WTC11 (cell line): ENCODE measurements at regions not wholly inside any gene's neighbourhood (a gene's known extent, or its start where the extent isn't known, plus 50 kb on each side); places are given as distances from the start of the nearest gene placed in this dataset.
"Not testable (repeated sequence)": the region's sequence is repeated elsewhere in the genome, so short reads cannot be mapped to it uniquely, and the experiment has no call there.

Experiments
- ATAC-seq: fragments of 200-7000 bp; cut with Tn5 transposase; 2 replicates; pipeline ENCODE4 v1.10.0; 2021; ENCODE audit warnings: mild to moderate bottlenecking, moderate library complexity
- CTCF ChIA-PET: fragments of 300-600 bp; sonication (Branson Sonifier 250); formaldehyde crosslinking; loops from one replicate; lab custom pipeline; 2021; ENCODE audit warnings: antibody characterized with exemption; lab: Charles Lee
- POLR2A ChIA-PET: fragments of 350-600 bp; sonication (Branson Sonifier 250); formaldehyde crosslinking; loops from one replicate; lab custom pipeline; 2021; ENCODE audit warnings: antibody characterized with exemption; lab: Charles Lee
- DNase-seq: peaks from one replicate; pipeline ENCODE4 v3.0.0; 2021; ENCODE audit warnings: low spot score
- H3K27ac Mint-ChIP-seq: 2 replicates; pipeline ENCODE4 v1.8.0; 2021; ENCODE audit warnings: mixed read lengths
- H3K27me3 Mint-ChIP-seq: 2 replicates; pipeline ENCODE4 v1.8.0; 2021; ENCODE audit warnings: low read depth, mild to moderate bottlenecking, moderate library complexity, mixed read lengths
- H3K36me3 Mint-ChIP-seq: 2 replicates; pipeline ENCODE4 v1.8.0; 2021; ENCODE audit warnings: mixed read lengths
- H3K4me1 Mint-ChIP-seq: 2 replicates; pipeline ENCODE4 v1.8.0; 2022; ENCODE audit warnings: mixed read lengths
- H3K4me3 Mint-ChIP-seq: 2 replicates; pipeline ENCODE4 v1.8.0; 2021; ENCODE audit warnings: mild to moderate bottlenecking, moderate library complexity, mixed read lengths
- H3K9me3 Mint-ChIP-seq: 2 replicates; pipeline ENCODE4 v1.8.0; 2021; ENCODE audit warnings: mixed read lengths
- CREB1 ChIP-seq: sonication (generic); formaldehyde crosslinking; IDR thresholded peaks from 2 replicates; pipeline ENCODE4 v1.8.0; 2023; ENCODE audit warnings: mild to moderate bottlenecking, missing genetic modification reagents
- CREM ChIP-seq: sonication (generic); formaldehyde crosslinking; IDR thresholded peaks from 2 replicates; pipeline ENCODE4 v1.8.1; 2022; ENCODE audit warnings: mild to moderate bottlenecking, missing genetic modification reagents, moderate library complexity
- ESRRA ChIP-seq: sonication (generic); formaldehyde crosslinking; IDR thresholded peaks from 2 replicates; pipeline ENCODE4 v1.8.1; 2022; ENCODE audit warnings: mild to moderate bottlenecking, missing genetic modification reagents, borderline replicate concordance
- ETV6 ChIP-seq: sonication (generic); formaldehyde crosslinking; IDR thresholded peaks from 2 replicates; pipeline ENCODE4 v1.8.1; 2022; ENCODE audit warnings: mild to moderate bottlenecking, missing genetic modification reagents
- FOXP4 ChIP-seq: sonication (generic); formaldehyde crosslinking; IDR thresholded peaks from 2 replicates; pipeline ENCODE4 v1.8.0; 2022; ENCODE audit warnings: mild to moderate bottlenecking, missing genetic modification reagents
- GTF2I ChIP-seq: fragments of 250-450 bp; sonication (Bioruptor Pico); conservative IDR thresholded peaks from 2 replicates; pipeline ENCODE4 v1.4.0; 2021; ENCODE audit warnings: mild to moderate bottlenecking
- NR2C2 ChIP-seq: sonication (generic); formaldehyde crosslinking; IDR thresholded peaks from 2 replicates; pipeline ENCODE4 v1.8.0; 2022; ENCODE audit warnings: mild to moderate bottlenecking, missing genetic modification reagents
- PREB ChIP-seq: sonication (generic); formaldehyde crosslinking; IDR thresholded peaks from 2 replicates; pipeline ENCODE4 v1.8.1; 2022; ENCODE audit warnings: mild to moderate bottlenecking, missing genetic modification reagents, moderate library complexity, borderline replicate concordance
- PRRX2 ChIP-seq: fragments of 250-450 bp; sonication (Bioruptor Pico); IDR thresholded peaks from 2 replicates; pipeline ENCODE4 v1.8.0; 2021; ENCODE audit warnings: mild to moderate bottlenecking
- SP1 ChIP-seq: sonication (generic); formaldehyde crosslinking; conservative IDR thresholded peaks from 2 replicates; pipeline ENCODE4 v1.8.1; 2022; ENCODE audit warnings: missing genetic modification reagents
- TCF7 ChIP-seq: sonication (generic); formaldehyde crosslinking; IDR thresholded peaks from 2 replicates; pipeline ENCODE4 v1.8.0; 2022; ENCODE audit warnings: mild to moderate bottlenecking, low read depth, missing genetic modification reagents, moderate library complexity
- TEAD1 ChIP-seq: sonication (generic); formaldehyde crosslinking; IDR thresholded peaks from 2 replicates; pipeline ENCODE4 v1.8.0; 2022; ENCODE audit warnings: mild to moderate bottlenecking, missing genetic modification reagents
- ZNF263 ChIP-seq: sonication (generic); formaldehyde crosslinking; IDR thresholded peaks from 2 replicates; pipeline ENCODE4 v1.8.1; 2022; ENCODE audit warnings: low read depth, mild to moderate bottlenecking, moderate library complexity, missing genetic modification reagents
- ZNF423 ChIP-seq: fragments of 250-450 bp; sonication (Bioruptor Pico); IDR thresholded peaks from 2 replicates; pipeline ENCODE4 v2.1.2; 2022; ENCODE audit warnings: mild to moderate bottlenecking, moderate library complexity
- ZSCAN18 ChIP-seq: fragments of 250-450 bp; sonication (Bioruptor Pico); IDR thresholded peaks from 2 replicates; pipeline ENCODE4 v2.1.2; 2022; ENCODE audit warnings: mild to moderate bottlenecking, moderate library complexity
- TF ChIP-seq, protein P1 (sequence below): sonication (generic); formaldehyde crosslinking; IDR thresholded peaks from 2 replicates; pipeline ENCODE4 v1.8.0; 2022; ENCODE audit warnings: mild to moderate bottlenecking, missing genetic modification reagents
- TF ChIP-seq, protein P2 (sequence below): sonication (generic); formaldehyde crosslinking; IDR thresholded peaks from 2 replicates; pipeline ENCODE4 v1.8.1; 2023; ENCODE audit warnings: mild to moderate bottlenecking, missing genetic modification reagents
- TF ChIP-seq, protein P3 (sequence below): fragments of 250-450 bp; sonication (Bioruptor Pico); IDR thresholded peaks from 2 replicates; pipeline ENCODE4 v1.9.0; 2021; ENCODE audit warnings: mild to moderate bottlenecking, borderline replicate concordance

GRCh38 chrX:114040111-114040510, 543.8 kb upstream of the HTR2C start:
- CTCF ChIA-PET, H3K27me3 Mint-ChIP-seq, H3K9me3 Mint-ChIP-seq, ATAC-seq, H3K4me3 Mint-ChIP-seq: not testable (repeated sequence)
- H3K36me3 Mint-ChIP-seq: peaks cover 21% of the 10 kb centered on the region
- H3K4me1 Mint-ChIP-seq: peaks cover 47% of the 10 kb centered on the region
- POLR2A ChIA-PET: interaction anchor here (0.7 to 1.2 kb wide), 3 partner anchors 9 to 85 kb away, joined by 3 to 5 read pairs (median 3); no protein-coding TSS in a partner anchor
- H3K27ac Mint-ChIP-seq: peak overlapping the region; percentile 99
- DNase-seq: peak; percentile 27

- ChIA-PET POLR2A (no interaction called here), CTCF (no interaction called here)
- no peaks in the 10 kb centered on the region; the same call in 1 of the 2 replicates for H3K27me3 Mint-ChIP-seq
- H3K4me1 Mint-ChIP-seq: peaks cover 52% of the 10 kb centered on the region
- peak overlapping the region; percentile 97 for H3K27ac Mint-ChIP-seq
- peaks cover 21% of the 10 kb centered on the region for H3K36me3 Mint-ChIP-seq
- ATAC-seq: peak; percentile 87
- TF ChIP-seq CREB1 (CRISPR knock-in tag): no peak
- TF ChIP-seq ESRRA (CRISPR knock-in tag): no peak
- no peak; the same call in 1 of the 2 replicates for TF ChIP-seq TEAD1 (CRISPR knock-in tag)
- no peak for TF ChIP-seq CREM (CRISPR knock-in tag)
- no peak for TF ChIP-seq ZNF423
- no peak for TF ChIP-seq TCF7 (CRISPR knock-in tag)
- no peak for TF ChIP-seq ETV6 (CRISPR knock-in tag)
- TF ChIP-seq, protein P1, sequence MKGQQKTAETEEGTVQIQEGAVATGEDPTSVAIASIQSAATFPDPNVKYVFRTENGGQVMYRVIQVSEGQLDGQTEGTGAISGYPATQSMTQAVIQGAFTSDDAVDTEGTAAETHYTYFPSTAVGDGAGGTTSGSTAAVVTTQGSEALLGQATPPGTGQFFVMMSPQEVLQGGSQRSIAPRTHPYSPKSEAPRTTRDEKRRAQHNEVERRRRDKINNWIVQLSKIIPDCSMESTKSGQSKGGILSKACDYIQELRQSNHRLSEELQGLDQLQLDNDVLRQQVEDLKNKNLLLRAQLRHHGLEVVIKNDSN (CRISPR knock-in tag): no peak
- TF ChIP-seq, protein P2, sequence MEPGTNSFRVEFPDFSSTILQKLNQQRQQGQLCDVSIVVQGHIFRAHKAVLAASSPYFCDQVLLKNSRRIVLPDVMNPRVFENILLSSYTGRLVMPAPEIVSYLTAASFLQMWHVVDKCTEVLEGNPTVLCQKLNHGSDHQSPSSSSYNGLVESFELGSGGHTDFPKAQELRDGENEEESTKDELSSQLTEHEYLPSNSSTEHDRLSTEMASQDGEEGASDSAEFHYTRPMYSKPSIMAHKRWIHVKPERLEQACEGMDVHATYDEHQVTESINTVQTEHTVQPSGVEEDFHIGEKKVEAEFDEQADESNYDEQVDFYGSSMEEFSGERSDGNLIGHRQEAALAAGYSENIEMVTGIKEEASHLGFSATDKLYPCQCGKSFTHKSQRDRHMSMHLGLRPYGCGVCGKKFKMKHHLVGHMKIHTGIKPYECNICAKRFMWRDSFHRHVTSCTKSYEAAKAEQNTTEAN (CRISPR knock-in tag): no peak
- no peak for TF ChIP-seq ZNF263
- TF ChIP-seq GTF2I (CRISPR knock-in tag): no peak
- TF ChIP-seq, protein P3, sequence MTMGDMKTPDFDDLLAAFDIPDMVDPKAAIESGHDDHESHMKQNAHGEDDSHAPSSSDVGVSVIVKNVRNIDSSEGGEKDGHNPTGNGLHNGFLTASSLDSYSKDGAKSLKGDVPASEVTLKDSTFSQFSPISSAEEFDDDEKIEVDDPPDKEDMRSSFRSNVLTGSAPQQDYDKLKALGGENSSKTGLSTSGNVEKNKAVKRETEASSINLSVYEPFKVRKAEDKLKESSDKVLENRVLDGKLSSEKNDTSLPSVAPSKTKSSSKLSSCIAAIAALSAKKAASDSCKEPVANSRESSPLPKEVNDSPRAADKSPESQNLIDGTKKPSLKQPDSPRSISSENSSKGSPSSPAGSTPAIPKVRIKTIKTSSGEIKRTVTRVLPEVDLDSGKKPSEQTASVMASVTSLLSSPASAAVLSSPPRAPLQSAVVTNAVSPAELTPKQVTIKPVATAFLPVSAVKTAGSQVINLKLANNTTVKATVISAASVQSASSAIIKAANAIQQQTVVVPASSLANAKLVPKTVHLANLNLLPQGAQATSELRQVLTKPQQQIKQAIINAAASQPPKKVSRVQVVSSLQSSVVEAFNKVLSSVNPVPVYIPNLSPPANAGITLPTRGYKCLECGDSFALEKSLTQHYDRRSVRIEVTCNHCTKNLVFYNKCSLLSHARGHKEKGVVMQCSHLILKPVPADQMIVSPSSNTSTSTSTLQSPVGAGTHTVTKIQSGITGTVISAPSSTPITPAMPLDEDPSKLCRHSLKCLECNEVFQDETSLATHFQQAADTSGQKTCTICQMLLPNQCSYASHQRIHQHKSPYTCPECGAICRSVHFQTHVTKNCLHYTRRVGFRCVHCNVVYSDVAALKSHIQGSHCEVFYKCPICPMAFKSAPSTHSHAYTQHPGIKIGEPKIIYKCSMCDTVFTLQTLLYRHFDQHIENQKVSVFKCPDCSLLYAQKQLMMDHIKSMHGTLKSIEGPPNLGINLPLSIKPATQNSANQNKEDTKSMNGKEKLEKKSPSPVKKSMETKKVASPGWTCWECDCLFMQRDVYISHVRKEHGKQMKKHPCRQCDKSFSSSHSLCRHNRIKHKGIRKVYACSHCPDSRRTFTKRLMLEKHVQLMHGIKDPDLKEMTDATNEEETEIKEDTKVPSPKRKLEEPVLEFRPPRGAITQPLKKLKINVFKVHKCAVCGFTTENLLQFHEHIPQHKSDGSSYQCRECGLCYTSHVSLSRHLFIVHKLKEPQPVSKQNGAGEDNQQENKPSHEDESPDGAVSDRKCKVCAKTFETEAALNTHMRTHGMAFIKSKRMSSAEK (CRISPR knock-in tag): no peak
- no peak for TF ChIP-seq FOXP4 (CRISPR knock-in tag)
- no peak for TF ChIP-seq SP1 (CRISPR knock-in tag)
- TF ChIP-seq PREB (CRISPR knock-in tag): no peak
- TF ChIP-seq PRRX2: no peak
- TF ChIP-seq ZSCAN18 (CRISPR knock-in tag): no peak
- TF ChIP-seq NR2C2 (CRISPR knock-in tag): no peak
- DNase-seq: no peak
- H3K9me3 Mint-ChIP-seq: no peaks in the 10 kb centered on the region
- peak overlapping the region; percentile 37 for H3K4me3 Mint-ChIP-seq
Measured at GRCh38 chrX:114038358-114038757, 545.5 kb upstream of the HTR2C start.
